ENCODE measurements at regions not wholly inside any gene's neighbourhood (a gene's known extent, or its start where the extent isn't known, plus 50 kb on each side); places are given as distances from the start of the nearest gene placed in this dataset.

DNA sequence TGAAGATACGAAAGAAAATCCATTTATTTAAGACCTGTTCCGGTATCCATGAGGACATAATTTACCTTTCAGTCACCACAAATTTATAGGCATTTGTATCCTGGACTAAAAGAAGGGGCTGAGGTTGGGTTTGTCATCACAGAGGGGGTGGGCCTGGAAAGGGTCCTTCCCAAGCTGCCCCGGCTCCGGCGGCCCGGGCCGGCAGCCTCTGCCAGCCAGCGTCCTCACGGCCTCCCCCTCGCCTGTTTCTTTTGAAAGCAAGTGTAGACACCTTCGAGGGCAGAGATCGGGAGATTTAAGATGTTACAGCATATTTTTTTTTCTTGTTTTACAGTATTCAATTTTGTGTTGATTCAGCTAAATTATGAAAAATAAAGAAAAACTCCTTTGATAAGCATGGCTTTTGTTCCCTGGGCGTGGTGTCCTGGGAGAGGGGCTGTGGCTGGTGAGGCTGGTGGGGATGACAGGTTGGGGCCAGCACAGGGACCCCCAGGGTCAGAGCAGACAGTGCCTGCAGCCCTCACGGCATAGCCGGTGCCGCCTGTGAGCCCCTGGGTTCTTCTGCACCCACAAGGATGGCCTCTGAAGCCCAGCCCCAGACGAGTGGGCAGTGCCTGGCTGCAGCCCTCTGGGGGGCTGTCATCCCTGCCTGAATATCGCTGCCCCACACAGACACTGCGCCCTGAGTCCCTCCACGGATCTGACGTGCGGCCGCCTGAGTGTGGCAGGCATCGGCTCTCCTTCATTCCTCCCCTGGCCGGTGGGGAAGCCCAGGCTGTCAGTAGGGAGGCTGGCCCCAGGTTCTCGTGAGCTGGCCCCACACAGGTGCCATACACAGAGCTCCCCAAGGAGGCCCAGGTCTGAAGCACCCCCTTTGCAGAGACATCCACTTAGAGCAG lies 1075.9 kb downstream of the BRD1 start:
- no peak for DNase-seq (ENCODE audit: low read depth in 2 of 2)

DNA sequence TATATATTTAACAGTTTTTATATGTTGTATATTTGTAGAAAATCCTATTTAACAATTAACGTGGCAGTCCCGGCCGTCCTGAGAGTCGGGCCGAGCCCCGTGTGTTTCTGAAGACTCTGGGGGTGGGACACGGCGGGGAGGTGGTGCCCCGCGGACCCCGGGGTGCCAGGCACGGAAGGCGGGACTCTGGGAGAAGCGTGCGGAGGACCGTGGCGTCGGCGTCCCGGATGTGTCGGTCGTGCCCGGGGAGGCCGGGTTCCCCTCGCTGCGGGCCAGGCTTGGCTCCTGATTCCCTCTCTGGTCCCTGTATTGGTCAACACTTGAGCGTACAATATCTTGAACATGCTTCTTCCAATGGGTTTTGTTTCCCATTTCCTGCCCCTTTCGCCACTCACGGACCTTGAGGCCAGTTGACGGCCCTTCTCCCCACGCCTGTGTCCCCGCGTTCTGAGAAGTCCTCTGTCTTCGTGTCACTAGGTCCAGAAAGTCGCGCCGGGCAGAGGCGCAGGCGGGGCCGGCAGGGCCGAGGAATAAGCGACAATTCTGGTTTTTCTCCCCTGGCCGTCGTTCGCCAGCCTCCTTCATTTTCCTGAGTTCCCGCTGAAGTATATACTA lies 1076.7 kb downstream of the BRD1 start:
- no peak for DNase-seq (ENCODE audit: low read depth in 2 of 2)

DNA sequence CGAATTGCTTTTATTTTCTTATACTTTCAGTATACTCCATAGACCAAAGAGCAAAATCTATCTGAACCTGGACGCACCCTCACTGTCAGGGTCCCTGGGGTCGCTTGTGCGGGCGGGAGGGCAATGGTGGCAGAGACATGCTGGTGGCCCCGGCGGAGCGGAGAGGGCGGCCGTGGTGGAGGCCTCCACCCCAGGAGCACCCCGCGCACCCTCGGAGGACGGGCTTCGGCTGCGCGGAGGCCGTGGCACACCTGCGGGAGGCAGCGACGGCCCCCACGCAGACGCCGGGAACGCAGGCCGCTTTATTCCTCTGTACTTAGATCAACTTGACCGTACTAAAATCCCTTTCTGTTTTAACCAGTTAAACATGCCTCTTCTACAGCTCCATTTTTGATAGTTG lies 1077.4 kb downstream of the BRD1 start:
- no peak for DNase-seq (ENCODE audit: low read depth in 2 of 2)

DNA sequence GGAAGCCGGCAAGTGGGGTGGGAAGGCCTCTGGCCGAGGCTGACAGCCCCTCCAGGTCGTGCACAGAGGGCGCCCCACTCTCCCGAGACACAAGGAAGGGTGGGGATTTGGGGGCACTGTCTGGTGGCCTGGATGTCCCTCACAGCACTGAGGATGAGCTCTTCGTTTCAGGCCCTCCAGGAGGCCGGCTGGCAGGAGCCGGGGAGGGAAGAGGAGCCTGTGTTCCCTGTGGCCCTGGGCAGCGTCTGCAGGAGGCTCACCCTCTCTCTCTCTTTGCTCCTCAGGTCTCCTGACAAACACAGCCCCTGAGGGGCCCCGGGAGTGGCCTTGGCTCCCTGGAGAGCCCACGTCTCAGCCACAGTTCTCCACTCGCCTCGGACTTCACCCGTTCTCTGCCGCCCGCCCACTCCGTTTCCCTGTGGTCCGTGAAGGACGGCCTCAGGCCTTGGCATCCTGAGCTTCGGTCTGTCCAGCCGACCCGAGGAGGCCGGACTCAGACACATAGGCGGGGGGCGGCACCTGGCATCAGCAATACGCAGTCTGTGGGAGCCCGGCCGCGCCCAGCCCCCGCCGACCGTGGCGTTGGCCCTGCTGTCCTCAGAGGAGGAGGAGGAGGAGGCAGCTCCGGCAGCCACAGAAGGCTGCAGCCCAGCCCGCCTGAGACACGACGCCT lies 1078.0 kb downstream of the BRD1 start:
- DNase-seq (ENCODE audit: low read depth in 2 of 2), result no peak

DNA sequence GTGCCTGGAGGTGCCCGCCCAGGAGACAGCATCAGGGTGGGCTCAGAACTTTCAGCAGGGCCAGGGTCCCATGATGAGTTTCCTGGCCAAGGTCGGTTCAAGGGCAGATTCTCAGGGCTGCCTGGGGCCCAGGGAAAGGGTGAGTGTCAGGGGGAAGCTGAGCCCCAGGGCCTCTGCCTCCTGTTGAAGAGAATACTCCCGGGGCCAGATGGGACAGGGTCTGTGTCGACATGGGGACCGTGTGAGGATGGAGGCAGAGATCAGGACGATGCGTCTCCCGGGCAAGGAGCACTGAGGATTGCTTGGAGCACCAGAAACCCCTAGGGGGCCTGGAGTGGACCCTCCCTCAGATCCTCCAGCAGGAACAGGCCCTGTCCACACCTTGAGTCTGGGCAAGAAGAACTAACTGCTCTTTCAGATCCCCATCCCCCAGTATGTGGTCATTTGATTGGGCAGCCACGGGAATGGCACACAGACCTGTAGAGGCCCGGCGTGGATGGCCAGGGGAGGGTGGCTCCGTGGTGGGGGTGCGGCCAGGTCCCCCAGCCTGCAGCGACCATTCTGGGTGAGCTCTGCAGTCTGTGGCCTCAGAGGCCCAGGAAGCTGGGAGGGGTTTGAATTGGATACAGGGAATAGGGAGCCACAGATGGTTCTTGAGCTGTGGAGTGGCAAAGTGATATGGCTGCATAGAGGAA lies 1078.7 kb downstream of the BRD1 start:
- DNase-seq (ENCODE audit: low read depth in 2 of 2), result no peak

DNA sequence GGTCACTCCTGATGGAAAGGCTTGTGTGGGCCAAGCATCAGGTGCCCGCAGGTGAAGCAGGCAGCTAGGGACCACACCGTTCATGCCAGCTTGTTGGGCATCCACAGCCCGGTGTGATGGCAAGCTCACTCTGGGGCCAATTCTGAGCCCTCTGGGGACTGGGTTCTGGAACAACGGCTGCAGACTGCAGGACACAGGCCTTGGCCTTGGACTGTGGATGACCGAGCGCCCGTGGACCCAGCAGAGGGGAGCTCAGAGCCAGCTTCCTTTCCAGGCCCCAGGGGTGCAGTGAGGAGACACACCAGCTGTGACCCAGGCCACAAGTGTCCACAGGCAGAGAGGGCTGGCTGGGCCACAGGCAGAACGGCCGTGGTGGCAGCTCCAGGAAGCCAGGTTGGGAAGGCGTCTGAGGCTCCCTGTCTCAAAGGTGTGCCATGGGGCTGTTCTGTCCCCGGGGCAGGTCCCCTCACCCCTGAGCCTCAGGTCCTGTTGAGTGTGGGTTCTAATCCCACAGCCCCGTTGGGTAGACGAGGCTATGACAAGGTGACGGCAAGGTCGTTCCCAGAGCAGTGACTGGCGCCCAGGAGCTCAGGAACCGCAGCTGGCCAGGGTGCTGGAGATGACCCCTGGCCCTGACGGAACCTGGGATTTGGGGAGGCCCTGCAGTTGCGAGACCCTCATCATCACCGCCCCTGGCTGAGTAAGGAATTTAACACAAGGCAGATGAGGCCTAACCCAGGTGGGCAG lies 1079.4 kb downstream of the BRD1 start:
- no peak for DNase-seq (ENCODE audit: low read depth in 2 of 2)

DNA sequence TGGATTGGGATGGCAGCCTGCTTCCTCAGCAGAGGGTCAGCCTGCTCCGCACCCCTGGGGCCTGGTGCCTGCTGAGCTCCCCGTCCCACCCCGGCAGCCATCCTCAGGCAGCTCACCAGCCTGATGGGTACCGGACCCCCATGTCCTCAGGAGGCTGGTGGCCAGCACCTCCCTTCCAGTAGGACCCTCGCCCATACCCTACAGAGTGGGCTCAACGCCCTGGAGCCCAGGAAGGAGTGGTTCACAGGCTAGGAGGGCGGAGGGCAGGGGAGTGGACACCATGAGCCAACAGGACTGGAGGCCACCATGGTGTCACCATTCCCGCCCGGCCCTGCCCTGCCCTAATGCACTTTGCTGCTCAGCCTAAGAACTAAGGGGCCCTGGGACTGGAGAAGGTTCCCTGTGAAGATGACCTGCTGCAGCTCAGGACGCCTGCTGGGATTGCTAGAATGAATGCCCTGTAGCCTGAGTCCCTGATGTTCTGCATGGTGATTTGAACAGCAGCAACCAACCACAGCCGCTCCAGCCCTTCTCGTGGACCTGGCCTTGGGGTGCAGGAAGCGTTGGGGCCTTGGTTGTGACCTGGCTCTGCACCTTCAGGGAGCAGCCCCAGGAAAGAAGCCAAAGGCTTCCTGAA lies 1080.8 kb downstream of the BRD1 start:
- DNase-seq (ENCODE audit: low read depth in 2 of 2), result no peak

DNA sequence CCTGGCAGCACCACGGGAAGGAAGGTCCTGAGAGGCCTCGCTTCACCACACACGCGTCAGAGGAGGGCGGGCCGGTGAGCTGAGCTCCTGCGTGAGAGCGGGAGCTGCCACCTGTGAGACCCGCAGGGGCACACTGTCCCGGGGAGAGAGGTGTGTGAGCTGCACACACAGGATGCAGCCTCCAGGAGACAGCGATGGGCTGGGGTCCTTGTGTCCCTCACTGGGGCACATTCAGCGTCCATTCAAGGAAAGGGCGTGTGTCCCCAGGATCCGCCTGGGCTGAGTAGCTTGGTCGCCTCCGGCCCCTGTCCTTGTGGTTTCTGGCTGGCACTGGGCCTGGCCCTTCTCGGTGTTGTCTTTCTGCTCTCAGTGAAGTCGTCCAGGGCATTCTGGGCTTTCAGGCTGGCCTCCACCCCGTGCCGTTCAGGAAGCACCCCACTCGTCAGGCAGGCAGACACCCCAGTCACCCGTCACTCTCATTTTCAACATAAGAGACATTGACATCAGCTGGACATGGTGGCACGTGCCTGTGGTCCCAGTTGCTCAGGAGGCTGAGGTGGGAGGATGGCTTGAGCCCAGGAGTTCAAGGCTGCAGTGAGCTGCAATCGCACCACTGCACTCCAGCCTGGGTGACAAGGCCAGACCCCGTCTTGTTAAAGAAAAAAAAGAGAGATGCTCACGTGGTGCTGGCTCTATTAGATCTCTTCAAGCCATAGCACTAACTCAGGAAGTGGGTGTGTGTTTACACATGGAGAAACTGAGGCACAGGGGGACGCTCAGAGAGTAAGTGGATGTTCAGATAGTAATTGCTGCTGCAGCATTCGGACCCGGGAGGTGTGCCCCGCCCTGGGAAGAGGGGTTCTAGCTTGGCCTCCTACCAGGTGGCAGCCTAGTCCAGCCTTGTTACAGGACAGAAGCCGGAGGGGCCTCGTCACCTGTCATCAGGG lies 1081.6 kb downstream of the BRD1 start:
- DNase-seq (ENCODE audit: low read depth in 2 of 2), result no peak

DNA sequence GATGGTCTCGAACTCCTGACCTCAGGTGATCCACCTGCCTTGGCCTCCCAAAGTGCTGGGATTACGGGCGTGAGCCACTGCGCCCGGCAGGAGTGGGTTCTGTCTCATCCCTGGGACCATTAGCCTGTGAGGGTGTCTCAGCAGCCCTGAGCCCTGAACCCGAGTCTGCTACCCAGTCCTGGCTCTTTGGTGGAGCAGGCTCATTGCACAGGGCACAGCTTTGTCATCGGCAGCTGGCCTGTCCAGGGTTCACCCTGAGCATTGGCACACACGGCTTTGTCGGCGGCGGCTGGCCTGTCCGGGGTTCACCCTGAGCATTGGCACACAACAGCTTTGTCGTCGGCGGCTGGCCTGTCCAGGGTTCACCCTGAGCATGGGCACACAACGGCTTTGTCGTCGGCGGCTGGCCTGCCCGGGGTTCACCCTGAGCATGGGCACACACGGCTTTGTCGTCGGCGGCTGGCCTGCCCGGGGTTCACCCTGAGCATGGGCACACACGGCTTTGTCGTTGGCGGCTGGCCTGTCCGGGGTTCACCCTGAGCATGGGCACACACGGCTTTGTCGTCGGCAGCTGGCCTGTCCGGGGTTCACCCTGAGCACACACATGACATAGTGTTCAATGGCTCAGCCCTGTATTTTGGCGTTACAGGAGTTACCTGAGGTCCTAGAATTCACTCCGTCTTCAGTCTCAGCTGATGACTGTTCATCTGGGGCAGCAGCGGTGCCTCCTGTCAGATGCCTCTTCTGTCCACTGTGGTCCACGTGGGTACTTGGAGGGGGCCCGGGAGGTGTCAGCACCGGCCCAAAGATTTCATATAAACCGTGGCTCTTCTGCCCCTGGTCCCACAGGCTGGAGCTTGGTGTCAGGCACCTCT lies 1082.5 kb downstream of the BRD1 start:
- no peak for DNase-seq (ENCODE audit: low read depth in 2 of 2)

DNA sequence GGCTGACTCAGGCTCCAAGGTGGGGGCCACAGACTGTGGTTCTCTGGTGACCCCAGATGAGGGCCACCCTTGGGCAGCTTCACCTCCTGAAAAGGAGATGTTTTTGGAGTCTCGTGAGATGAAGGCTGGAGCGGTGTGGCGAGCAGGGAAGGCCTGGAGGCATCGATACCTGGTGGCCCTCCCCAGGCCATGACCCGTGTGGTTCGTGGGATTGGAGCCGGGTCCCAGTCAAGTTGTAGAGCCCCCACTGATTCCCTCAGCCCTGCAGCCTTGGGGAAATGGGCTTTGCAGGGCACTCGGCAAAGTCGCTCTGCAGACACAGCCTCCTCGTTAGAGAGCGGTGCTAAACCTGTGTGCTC lies 1083.4 kb downstream of the BRD1 start:
- DNase-seq (ENCODE audit: low read depth in 2 of 2), result no peak

DNA sequence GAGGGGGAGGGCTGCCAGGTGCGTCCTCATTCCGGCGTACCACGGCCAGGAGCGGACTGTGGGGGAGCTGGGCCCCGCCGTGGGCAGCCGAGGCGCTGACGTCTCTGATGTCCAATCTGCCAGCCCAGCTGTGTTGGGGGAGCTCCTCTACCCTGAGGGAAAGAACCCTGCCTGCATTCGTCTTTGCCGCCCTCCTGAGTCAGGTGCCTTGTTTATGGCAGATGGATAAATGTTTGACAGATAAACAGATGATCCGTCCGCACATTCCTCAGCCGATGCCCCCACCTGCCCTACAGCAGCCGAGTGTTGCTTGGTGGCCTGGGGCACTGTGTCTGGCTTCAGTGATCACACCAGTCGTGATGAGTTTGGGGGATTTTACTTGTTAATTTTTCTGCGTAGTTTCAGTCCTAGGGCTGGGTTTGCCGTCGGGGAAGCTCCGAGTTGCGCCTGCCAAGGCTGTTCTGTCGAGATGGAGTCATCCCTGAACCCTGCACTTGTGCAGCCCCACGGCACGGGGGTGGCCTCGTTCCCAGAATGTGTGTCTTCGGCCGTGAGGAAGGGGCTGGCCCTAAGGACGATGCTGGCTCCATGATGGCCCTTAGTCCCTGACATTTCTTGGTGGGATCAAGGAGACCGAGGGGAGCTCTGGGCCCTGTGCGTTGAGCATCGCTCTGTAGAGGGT lies 1083.9 kb downstream of the BRD1 start:
- DNase-seq (ENCODE audit: low read depth in 2 of 2), result no peak

DNA sequence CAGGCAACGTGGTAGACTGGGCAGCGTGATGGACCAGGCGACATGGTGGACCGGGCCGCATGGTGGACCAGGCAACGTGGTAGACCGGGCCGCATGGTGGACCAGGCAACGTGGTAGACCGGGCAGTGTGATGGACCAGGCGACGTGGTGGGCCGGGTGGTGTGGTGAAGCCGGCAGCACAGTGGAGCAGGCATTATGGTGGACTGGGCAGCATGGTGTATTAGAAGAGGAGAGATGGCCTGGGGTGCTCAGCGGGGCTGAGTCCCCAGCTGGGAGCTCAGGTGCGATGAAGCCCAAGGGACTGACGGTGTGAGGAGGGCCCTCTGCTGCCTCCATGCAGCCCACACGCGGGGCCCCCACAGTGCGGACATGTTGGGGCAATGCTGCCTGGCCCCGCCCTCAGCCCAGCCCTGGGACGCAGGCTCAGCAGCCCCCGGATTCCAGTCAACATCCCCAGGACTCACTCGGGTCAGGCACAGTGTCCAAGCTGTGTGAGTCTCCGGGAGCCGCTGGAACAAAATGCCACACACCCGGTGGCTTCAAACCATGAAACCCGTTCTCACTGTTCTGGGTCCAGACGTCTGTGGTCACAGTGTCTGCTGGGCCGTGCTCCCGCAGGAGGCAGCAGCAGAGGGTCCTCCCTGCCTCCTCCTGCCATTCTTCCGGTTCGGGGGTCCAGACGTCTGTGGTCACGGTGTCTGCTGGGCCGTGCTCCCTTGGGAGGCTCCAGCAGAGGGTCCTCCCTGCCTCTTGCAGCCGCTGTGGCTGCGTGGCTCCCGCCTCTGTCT lies 1084.9 kb downstream of the BRD1 start:
- no peak for DNase-seq (ENCODE audit: low read depth in 2 of 2)

DNA sequence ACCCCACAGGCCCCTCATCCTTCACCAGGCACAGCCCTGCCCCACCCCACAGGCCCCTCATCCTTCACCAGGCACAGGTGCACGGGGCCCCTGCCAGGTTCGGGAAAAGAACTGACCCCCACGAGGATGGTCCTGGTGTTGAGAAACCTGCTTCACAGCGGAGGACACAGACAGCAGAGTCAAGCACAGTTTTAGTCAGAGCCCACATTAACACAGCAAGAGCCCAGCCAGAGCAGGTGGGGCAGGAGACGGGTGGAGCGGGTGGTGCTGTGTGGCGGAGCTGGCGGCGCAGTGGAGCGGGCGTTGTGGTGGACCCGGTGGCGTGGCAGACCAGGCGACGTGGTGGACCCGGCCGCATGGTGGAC lies 1085.5 kb downstream of the BRD1 start:
- DNase-seq (ENCODE audit: low read depth in 2 of 2), result no peak

DNA sequence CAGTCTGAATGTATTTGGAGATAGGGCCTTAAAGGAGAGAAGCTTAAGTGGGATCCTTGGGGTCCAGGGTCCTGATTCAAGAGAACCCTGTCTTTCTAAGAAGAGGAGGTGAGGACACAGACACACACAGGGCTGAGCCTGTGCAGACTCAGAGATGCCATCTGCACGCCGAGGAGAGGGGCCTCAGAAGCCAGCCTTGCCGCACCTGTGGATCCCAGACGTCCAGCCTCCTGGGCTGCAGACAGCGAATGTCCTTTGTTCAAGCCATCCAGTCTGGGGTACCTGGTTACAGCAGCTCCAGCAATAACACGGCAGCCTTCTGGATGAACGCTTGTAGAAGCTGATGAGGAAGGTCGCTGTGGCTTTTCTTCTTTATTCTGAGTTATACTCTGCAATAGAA lies 1086.1 kb downstream of the BRD1 start:
- DNase-seq (ENCODE audit: low read depth in 2 of 2), result no peak

DNA sequence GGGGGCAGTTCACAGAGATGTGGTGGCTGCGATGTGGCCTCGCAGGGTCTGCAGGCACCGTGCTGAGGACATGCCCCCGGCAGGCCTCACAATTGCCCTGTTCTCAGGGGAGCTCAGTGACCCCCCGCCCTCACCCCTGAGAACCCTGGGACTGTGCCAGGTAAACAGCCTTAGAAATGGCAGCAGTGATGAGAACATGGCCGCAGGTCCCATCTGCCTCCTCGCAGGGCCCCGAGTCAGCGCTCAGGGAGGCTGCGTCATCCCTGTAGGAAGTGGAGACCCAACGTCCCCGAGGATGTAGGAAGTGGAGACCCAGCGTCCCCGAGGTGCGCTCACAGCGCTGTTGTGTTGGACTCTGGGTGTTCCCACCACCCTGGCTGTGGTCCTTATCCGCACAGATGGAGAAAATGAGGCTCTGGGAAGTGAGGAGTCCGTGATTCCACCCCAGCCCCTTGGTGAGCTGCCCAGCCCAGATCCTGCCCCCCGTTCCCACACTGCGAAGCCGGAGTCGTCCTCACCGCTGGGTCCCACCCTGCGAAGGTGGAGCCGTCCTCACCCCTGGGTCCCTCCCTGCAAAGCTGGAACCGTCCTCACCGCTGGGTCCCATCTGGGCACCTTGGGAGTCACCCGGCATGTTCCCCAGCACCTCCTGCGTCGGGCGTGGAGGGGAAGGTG lies 1086.8 kb downstream of the BRD1 start:
- no peak for DNase-seq (ENCODE audit: low read depth in 2 of 2)

DNA sequence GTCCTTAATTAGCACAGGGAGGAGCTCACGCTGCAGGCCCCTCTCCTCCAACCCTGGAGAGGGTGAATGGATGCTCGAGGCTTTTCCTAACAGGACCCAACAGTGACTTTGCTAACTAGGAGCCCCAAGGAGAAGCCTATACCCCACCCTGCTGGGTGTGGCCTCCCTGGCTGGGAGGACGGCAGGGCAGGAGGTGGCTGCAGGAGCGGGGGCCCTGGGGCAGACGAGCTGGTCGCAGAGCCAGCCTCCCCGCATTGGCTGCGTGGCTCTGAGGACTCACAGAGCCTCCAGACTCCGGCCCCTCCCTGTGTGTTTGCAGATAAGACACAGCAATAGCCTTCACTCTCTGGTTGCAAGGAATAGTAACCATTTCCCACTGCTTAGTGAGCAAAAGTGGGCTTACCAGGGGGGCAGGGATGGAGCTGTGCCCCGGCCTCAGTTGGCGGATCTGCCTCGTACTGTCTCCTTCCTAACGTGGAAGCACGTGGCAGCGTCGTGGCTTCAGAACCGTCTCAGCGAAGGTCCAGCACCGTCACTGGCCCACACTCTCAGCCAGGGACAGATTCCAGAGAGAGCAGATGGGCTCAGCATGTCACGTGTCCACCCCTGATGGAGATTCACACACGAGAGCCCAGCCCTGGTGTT lies 1087.5 kb downstream of the BRD1 start:
- DNase-seq (ENCODE audit: low read depth in 2 of 2), result no peak
